GM11168 (cell line): ENCODE measurements at regions not wholly inside any gene's neighbourhood (a gene's known extent, or its start where the extent isn't known, plus 50 kb on each side); places are given as distances from the start of the nearest gene placed in this dataset.

Experiments used
- in situ Hi-C: fragments of 300-500 bp; cut with MboI; formaldehyde crosslinking; loops from one replicate; pipeline ENCODE4 v1.12.0; 2022; ENCODE audit warnings: low sequenced_read_pairs; ENCODE audit not compliant: unreplicated experiment

DNA sequence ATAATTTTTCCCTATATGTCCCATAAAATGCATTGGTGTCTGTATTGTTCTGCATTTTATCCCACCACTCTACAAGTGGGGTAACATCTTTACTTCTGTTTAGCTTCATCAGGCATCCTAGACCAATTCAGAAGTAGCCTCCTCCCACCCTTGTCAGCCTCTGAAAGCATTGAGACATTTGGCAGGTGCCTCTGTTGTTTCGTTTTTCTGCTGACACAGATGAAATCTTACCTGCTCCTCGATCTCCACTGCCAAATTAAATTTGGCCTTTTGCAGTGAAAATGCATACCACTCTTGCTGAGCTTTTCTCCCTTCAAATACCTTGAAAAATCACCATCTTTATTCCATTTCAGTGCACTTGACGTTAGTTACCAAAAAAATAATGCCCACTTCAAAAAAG lies 83.5 kb upstream of the STARD13 start:
- in situ Hi-C loops, result no loop called here

GRCh38 chr13:33372251-33372919 lies 86.8 kb upstream of the STARD13 start:
- in situ Hi-C loops, result no loop called here

DNA sequence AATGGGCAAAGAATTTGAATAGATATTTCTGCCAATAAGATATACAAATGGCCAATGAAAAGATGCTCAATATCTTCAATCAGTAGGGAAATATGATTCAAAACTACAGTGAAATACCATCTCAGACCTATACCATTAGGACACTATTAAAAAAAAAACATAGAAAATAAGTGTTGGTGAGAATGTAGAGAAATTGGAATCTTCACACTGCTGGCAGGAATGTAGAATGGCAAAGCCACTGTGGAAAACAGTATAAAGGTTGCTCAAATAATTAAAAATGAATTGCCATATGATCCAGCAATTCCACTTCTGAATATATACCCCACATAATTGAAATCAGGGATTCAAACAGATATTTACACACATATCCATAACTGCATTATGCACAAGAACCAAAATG lies 88.1 kb upstream of the STARD13 start:
- in situ Hi-C loops, result no loop called here

GRCh38 chr13:33375421-33375820 lies 89.9 kb upstream of the STARD13 start:
- in situ Hi-C loops, result no loop called here

DNA sequence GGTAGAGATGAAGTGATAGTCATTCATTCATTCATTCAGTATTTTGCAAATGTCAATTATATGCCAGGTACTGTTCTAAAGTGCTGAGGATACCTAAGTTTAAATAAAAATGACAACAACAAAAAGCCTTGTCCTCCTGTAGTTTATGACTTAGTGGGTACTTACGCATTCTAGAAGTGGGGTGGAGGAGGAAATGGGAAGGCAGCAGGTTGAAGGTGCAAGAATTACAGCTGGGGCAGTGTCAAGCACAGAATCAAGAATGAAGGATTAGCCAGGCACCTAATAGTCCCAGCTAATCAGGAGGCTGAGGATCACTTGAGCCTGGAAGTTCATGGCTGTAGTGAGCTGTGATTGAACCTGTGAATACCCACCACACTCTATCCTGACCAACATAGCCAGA lies 90.7 kb upstream of the STARD13 start:
- in situ Hi-C loops, result no loop called here

DNA sequence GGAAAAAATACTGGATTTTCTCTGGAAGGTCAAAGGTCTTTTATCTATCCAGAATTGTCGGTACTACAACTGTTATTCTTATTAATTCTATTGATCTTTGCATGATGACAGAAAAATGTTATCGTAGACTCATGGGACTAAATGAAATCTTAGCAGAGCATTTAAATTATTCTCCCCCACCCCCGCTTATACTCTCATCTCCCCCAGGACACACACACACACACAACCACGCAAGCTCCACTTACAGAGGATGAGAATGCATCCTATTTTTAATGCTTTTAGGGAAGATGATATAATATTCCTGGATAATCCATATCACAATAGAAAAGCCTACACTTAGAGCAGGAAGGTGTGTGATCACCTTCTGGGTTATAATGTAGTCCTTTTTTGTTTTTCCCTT lies 91.9 kb upstream of the STARD13 start:
- in situ Hi-C loops, result no loop called here

DNA sequence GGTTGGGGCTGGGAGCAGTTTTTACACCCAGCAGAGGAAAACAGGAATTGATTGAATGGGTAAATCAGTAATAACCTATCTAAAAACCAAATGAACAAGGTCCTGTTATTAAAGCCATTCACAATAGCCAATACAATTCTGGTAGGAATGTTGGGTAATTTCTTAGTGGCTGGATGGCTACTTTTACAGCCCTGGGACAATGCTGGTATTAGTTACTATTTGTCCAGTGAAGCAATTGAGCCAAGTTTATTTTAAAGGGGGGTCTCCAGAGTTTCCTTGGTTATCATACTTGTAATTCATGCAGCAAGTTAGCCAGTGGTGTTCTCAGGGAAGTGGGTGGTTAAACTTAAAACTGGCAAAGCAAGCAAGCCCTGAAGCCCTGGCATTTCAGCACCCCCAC lies 92.3 kb upstream of the STARD13 start:
- in situ Hi-C loops, result no loop called here

GRCh38 chr13:33379608-33380007 lies 94.1 kb upstream of the STARD13 start:
- in situ Hi-C loops, result no loop called here

GRCh38 chr13:33380487-33381079 lies 95.0 kb upstream of the STARD13 start:
- in situ Hi-C loops, result no loop called here

DNA sequence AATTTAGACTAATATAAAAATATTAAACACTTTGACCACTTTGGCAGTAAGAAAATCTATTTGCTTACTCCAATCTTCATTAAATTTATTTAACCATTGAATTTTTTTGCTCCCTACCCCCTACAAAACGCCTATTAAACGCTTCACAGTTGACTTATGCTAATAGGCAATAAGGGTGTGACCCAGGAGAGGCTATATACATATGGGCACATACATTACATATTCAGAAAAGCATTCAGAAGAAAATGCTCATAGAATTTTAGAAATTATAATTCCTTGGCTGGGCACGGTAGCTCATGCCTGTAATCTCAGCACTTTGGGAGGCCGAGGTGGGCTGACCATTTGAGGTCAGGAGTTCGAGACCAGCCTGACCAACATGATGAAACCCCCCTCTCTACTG lies 95.6 kb upstream of the STARD13 start:
- in situ Hi-C loops, result no loop called here

GRCh38 chr13:33381906-33382305 lies 96.4 kb upstream of the STARD13 start:
- in situ Hi-C loops, result no loop called here

DNA sequence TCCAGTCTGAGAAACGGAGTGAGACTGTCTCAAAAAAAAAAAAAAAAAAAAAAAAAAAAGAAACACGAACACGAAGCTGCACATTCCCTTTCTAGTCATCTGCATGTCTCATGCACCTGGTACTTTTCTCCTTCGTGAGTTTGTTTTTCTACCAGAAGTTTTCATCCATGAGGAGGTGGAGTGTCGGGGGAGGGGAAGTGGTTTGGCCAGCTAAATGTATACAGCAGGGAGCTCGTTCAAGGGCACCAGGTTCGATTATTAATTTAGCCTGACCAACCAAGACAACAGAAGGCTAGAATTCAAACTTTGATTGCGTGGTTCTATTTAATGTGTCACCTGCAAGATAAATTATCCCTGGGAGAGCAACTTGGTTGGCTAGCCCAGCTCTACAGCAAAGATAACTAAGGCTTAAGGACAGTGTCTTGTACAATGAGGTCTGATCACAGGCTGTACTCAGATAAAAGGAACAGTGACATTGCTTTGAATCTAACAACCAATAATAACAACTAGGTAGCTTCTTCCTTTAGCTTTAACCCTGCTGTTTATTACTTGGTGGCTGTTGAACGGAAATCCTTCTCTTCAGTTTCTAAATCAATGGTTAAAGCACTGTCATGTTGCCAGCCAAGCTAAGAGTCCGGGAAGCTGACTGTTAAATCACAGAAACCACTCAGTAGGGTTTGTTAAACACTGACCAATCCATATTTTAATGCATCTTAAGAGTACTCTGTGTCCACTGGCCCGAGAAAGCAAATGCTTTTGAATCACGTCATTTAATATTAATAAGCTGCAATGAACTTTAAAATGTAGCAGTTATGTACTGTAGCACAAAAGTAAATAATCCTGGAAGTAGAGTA lies 98.4 kb upstream of the STARD13 start:
- in situ Hi-C loops, result no loop called here

DNA sequence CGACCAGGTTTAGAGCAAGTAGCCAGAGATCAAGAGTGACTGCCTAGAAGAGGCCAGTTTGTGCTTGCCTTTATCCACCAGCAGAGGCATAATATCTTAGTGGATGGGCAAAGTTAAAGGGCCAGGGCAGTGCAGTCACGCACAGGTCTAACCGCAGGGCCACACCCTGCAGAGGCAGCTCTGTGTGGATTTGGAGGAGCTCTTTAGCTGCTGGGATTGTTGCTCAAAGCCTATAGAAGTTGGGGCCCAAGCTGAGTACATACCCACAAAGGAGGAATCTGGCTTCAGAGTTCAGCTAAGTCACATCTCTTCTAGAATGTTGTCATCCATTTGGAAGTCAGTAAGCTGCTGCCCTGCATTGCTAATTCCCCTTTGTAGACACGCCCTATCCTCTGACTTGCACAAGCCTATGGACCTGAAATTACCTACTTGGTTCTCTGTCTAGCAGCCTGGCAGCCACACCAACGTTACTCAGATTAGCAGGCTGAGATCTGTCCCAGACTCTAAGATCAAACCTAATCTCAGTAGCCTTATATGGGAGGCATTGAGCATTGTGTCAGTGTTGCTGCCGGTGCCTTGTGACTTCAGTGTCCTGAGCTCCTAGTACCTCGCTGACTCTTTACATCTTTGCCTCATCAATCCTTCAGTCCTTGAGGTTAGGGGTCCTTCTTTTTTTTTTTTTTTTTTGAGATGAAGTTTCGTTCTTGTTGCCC lies 102.9 kb upstream of the STARD13 start:
- in situ Hi-C loops, result no loop called here

DNA sequence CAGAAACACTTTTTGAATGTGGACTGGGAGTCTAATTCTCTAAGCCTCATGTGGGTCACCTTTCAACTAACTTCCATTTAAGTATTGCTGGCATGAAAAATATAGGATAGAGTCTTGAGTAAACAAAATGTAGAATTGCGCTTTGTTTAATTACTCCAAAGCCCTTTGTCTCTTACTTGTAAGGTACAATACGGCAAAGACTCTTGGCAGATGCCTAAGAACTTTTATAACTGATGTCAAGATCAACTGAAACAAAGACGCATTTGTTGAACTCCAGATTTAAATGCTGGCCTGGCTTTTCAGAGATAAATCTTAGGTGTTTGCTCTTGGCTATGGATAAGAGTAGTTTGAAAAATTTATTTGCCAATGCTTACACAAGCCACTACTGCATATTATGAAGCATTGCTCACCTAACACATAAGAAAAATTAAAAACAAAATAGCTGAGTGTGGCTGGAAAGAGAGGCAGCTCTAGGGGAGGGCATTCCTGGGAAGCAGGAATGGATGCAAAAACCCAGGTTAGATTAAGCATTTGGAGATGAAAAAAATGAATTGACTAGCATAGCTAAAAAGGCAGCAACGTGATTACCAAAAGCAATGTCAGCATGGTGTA lies 107.3 kb upstream of the STARD13 start:
- in situ Hi-C loops, result no loop called here

- in situ Hi-C loops, result no loop called here
Observed at GRCh38 chr13:33394294-33394932, 108.9 kb upstream of the STARD13 start.

DNA sequence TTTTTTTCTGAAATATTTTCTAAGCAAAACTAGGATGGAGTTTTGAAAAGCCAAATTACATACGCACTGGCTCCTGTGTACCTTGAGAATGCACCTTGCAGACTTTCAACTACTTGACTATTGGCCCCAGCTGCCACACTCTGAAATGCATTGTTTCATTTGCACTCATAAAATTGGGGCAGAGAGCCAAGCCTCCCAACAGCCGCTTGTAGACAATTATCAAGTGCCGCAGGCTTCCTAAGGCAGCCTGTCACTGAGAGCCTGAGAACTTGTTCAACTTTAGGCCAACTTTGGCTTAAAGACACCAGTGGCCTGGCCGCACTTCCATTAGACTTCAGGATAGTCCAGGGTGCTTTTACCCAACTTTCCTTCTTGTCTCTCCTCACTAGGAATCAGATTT lies 115.7 kb upstream of the STARD13 start:
- in situ Hi-C loops, result no loop called here

DNA sequence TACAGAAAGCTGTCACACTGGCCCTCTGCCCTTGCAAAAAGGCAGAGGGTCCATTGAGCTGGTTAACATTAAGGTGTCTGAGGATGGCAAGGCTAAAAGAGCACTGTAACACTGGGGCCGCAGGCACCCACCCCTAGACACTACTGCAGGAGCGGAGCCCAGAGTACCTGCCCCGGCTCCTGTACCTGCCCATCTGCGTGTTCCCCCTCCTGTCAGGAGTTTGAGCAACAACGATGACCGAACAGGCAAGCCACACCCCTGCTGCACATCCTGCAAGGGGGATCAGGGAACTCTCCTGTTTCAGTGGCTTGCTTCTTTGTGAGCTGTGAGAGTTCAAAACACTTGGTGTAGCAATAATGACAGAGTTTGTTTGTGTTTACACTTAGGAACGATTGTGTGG lies 117.4 kb upstream of the STARD13 start:
- in situ Hi-C loops, result no loop called here

- in situ Hi-C loops, result no loop called here
Observed at GRCh38 chr13:33403807-33404362, 118.3 kb upstream of the STARD13 start.

DNA sequence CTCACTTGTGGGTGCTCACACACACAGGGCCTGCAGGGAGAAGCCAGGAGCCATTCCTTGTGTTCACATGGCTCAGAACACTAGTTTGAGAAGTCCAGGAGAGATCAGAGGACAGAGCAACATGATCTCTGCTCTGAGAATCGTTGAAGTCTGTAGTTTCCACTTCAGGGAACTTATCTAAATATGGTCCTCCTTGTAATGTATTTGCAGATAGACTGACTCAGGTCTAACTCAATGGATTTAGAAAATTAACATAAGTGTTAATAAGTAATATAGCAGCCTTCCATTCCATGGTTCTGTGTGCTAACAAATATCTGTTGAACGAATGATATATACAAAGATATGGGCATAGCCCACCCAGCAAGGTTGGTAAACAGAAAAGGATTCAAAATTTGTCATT lies 119.8 kb upstream of the STARD13 start:
- in situ Hi-C loops, result no loop called here
